GM18502 (cell line): ENCODE measurements at regions not wholly inside any gene's neighbourhood (a gene's known extent, or its start where the extent isn't known, plus 50 kb on each side); places are given as distances from the start of the nearest gene placed in this dataset.
A peak's percentile ranks its signal among the peaks of the same experiment; 100 is the strongest.
"Not testable (repeated sequence)": the region's sequence is repeated elsewhere in the genome, so short reads cannot be mapped to it uniquely, and the experiment has no call there.

Experiments
- ATAC-seq: cut with Tn5 transposase; IDR thresholded peaks from one replicate; pipeline ENCODE4 v1.9.1; 2021; ENCODE audit warnings: mild to moderate bottlenecking; ENCODE audit not compliant: unreplicated experiment, poor library complexity

- ATAC-seq, result no peak
Measured at GRCh38 chr17:70945386-70945785, 776.1 kb downstream of the KCNJ2 start.

DNA sequence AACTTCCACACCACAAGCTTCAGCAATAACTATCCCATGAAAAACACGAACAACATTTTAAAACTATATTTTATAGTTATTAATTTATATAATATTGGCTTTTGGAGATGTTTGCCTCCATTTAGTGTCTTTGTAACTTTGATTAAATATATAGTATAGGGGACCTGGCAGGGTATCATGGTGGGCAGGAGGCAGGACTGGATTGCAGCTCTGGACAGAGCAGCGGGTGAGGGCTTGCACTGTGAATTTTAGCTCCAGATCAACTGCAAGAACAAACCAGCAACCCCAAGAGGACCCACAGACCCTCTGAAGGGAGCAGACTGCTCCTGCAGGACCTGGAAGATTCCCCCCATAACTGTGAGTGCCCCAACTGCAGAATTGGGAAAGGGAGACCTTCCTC is 777.9 kb downstream of the KCNJ2 start:
- no peak for ATAC-seq

DNA sequence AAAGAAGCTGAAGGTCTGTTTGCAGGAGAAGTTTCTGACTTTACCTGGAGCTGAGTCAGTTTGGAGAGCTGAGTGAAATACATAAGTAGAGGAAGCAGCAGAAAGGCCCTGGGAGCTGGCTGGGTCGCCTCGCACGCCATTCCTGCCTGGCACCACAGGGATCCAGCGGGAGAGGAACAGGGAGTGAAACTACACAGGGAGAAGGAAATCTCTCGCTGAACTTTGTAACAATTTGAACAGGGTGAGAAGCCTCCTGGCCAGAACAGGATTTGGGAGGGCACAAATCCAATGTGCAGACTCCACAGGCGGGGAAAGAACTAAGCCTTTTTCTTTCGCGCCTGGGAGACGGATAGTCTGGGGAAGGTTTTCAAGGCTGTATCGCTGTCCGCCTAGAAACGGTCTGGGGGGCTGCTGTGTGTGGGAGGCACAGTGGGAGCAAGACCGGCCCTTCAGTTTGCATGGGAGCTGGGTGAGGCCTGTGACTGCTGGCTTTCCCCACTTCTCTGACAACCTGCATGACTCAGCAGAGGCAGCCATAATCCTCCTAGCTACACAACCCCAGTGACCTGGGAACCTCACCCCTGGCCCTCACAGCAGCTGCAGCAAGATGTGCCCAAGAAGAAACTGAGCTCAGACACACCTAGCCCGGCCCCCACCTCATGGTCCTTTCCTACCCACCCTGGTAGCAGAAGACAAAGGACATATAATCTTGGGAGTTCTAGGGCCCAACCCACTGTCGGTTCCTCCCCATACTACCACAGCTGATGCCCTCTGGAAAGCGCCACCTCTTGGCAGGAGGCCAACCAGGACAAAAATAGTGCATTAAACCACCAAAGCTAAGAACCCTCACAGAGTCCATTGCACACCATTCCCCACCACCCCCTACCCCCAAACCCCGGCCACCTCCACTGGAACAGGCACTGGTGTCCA is 778.6 kb downstream of the KCNJ2 start:
- ATAC-seq, result no peak

DNA sequence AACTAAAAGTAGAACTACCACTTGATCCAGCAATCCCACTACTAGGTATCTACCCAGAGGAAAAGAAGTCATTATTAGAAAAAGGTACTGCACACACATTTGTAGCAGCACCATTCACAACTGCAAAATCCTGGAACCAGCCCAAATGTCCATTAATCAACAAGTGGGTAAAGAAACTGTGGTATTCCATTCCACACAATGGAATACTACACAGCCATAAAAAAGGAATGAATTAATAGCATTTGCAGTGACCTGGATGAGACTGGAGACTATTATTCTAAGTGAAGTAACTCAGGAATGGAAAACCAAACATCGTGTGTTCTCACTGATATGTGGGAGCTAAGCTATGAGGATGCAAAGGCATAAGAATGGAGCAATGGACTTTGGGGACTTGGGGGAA is 783.8 kb downstream of the KCNJ2 start:
- ATAC-seq, result not testable (repeated sequence)

DNA sequence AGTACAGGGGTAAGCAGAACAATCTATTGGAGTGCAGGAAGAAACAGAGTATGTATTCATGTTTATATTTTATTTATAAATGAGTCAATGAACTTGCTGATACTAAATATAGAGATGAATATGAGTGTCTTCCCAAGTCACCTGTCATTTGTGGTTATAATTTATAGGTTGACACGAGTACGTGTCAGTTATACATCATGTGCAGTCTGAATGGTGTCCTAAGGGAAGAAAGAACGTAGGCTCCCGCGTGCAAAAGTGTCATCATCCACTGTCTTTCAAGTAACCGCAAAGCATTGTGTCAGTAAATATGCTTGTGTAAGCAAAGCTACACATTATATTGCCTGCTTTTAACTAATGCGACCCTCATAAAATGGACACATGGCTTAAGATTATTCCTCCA is 786.1 kb downstream of the KCNJ2 start:
- ATAC-seq, result no peak

DNA sequence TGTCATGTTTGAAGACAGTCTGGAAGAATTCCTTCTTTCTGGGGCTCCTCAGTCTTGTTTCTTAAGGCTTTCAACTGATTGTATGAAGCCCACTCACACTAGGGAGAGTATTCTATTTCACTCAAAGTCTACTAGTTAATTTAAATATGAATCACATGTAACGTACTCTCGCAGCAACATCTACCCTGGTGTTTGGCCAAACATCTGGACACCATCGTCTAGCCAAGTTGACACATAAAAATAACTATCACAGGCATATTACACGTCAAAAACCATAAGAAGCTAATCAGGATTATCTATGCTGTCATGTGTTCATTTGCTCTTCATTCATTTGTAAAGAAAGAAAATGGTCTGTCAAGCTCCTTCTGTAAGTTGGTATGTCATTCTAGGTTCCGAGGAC is 787.4 kb downstream of the KCNJ2 start:
- ATAC-seq, result no peak

GRCh38 chr17:70961341-70961740 is 792.0 kb downstream of the KCNJ2 start:
- no peak for ATAC-seq

- no peak for ATAC-seq
Measured at GRCh38 chr17:70968302-70968701, 799.0 kb downstream of the KCNJ2 start.

- no peak for ATAC-seq
Measured at GRCh38 chr17:70969521-70970034, 800.2 kb downstream of the KCNJ2 start.

DNA sequence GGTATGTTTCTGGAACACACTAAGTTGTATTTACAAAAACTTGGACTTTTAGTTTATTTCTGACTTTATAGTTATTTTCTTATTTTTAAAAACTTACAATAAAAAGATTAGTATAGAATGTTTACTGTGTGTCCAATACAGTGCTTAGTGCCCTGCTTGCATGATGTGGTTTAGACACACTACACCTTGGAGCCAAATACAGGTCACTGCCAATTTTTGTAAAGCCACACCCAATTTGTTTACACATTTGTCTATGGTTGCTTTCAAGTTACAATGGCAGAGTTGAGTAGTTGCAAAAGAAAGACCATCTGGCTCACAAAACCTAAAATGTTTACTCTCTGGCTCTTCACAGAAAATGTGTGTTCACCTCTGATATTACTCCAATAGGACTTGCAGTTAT is 807.1 kb downstream of the KCNJ2 start:
- no peak for ATAC-seq

DNA sequence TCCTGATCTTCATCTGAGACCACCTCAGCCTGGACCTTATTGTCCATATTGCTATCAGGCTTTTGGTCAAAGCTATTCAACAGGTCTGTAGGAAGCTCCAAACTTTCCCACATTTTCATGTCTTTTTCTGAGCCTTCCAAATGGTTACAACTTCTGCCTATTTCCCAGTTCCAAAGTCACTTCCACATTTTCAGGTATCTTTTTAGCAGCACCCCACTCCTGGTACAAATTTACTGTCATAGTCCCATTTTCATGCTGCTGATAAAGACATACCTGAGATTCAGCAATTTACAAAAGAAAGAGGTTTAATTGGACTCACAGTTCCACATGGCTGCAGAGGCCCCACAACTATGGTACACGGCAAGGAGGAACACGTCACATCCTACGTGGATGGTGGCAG is 815.5 kb downstream of the KCNJ2 start:
- no peak for ATAC-seq

- ATAC-seq, result peak; percentile 87
Measured at GRCh38 chr17:70987867-70988340, 818.6 kb downstream of the KCNJ2 start.

GRCh38 chr17:70988622-70989021 is 819.3 kb downstream of the KCNJ2 start:
- no peak for ATAC-seq

DNA sequence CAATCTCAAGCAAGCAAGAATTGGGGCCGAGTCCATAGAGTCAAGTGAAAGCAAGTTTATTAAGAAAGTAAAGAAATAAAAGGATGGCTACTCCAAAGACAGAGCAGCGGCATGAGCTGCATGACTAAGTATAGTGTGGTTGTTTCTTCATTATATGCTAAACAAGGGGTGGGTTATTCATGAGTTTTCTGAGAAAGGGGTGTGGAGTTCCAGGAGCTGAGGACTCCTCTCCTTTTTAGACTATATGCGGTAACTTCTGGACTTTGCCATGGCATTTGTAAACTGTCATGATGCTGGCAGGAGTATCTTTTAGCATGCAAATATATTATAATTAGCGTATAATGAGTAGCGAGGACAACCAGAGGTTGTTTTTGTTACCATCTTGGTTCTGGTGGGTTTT is 819.9 kb downstream of the KCNJ2 start:
- no peak for ATAC-seq

GRCh38 chr17:70994194-70994593 is 824.9 kb downstream of the KCNJ2 start:
- ATAC-seq, result no peak

DNA sequence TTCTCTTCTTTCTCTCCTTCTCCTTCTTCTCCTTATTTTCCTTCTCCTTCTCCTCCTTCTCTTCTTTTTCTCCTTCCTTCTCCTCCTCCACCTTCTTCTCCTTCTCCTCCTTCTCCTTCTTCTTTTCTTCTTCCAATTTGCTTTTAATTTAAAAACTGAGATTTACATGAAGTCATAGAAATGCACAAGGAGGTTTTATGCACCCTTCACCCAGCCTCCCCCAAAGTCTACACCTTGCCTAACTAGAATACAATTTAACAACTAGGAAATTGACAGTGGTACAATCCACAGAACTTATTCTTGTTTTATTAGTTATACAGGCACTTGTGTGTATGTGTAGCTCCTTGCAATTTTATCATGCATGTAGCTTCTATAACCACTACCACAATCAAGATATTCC is 826.7 kb downstream of the KCNJ2 start:
- ATAC-seq, result no peak

DNA sequence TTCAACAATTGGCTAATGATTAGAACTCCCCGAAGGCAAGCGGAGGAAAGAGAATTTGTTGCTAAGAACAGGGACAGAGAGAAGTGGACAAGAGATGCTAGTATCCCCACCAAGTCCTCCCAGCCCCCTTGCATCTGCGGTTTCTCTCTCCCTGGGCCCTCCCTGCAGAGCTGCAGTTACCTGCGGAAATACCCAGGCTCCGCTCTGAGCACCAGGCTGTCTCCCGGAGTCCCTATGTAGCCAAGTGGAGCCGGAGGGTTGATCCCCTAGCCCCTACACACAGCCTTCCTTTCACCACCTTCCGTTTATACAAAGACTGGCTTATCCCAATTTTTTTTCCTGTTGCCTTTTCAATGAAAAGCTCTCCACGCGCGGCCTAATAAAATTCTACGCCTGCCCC is 834.4 kb downstream of the KCNJ2 start:
- ATAC-seq, result no peak

GRCh38 chr17:71004413-71004812 is 835.1 kb downstream of the KCNJ2 start:
- ATAC-seq, result no peak

DNA sequence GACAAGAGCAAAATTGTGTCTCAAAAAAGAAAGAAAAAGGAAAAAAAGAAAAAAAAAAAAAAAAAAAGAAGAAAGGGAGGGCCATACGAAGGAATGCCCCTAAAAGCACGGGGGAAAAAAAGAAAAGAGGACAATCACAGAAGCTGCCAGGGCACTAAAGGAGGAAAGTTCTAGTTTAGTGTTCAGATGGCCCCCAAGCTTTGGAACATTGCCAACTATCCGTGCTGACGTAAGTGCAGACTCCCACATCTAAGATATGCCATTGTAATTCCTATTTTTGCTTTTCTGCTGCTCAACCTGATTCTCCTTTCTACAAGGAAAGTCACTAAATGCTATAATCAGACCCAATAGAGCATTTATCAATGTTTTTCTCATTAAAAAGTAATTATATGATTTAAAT is 842.1 kb downstream of the KCNJ2 start:
- no peak for ATAC-seq

- ATAC-seq, result no peak
Measured at GRCh38 chr17:71019699-71020098, 850.4 kb downstream of the KCNJ2 start.

- no peak for ATAC-seq
Measured at GRCh38 chr17:71022758-71023157, 853.4 kb downstream of the KCNJ2 start.
